SU-DHL-6 (cell line): ENCODE measurements at regions not wholly inside any gene's neighbourhood (a gene's known extent, or its start where the extent isn't known, plus 50 kb on each side); places are given as distances from the start of the nearest gene placed in this dataset.
"Not testable (repeated sequence)": the region's sequence is repeated elsewhere in the genome, so short reads cannot be mapped to it uniquely, and the experiment has no call there.

ENCODE experiments used
- H2AFZ ChIP-seq: fragments of 200-600 bp; sonication (generic); 2 replicates; pipeline ENCODE4 v1.6.1; 2014; ENCODE audit warnings: low read depth, mild to moderate bottlenecking, moderate library complexity, mixed read lengths, antibody characterized with exemption, low read length; ENCODE audit not compliant: severe bottlenecking
- H3F3A ChIP-seq: fragments of 200-600 bp; shearing (Covaris generic); 2 replicates; pipeline ENCODE4 v1.6.0; 2016; ENCODE audit warnings: antibody characterized with exemption, mild to moderate bottlenecking; ENCODE audit not compliant: insufficient read depth
- H3K27ac ChIP-seq: fragments of 200-600 bp; sonication (generic); 2 replicates; pipeline ENCODE4 v1.5.1; 2016; ENCODE audit warnings: low read depth, mild to moderate bottlenecking, low read length, moderate library complexity, mixed read lengths
- H3K27me3 ChIP-seq: fragments of 200-600 bp; sonication (generic), shearing (Covaris generic); 2 replicates; pipeline ENCODE4 v1.6.0; 2014; ENCODE audit warnings: mild to moderate bottlenecking, low read length
- H3K36me3 ChIP-seq: fragments of 200-600 bp; sonication (generic); 2 replicates; pipeline ENCODE4 v1.6.1; 2014; ENCODE audit warnings: mild to moderate bottlenecking, low read length, mixed read lengths
- H3K4me2 ChIP-seq: fragments of 300-600, 200-600 bp; shearing (Covaris generic), sonication (generic); 2 replicates; pipeline ENCODE4 v1.6.0; 2014; ENCODE audit warnings: low read length, low read depth, mild to moderate bottlenecking; ENCODE audit not compliant: poor library complexity, severe bottlenecking
- H3K4me3 ChIP-seq: fragments of 200-600 bp; sonication (generic); 2 replicates; pipeline ENCODE4 v1.5.1; 2014; ENCODE audit warnings: antibody characterized with exemption, low read length, mild to moderate bottlenecking, mixed read lengths; ENCODE audit not compliant: insufficient read depth, poor library complexity, severe bottlenecking
- H3K79me2 ChIP-seq: fragments of 200-600 bp; sonication (generic); 2 replicates; pipeline ENCODE4 v1.6.1; 2014; ENCODE audit warnings: mild to moderate bottlenecking, low read length, moderate library complexity; ENCODE audit not compliant: insufficient read depth
- H3K9ac ChIP-seq: fragments of 200-600 bp; sonication (generic); 2 replicates; pipeline ENCODE4 v1.7.0; 2014; ENCODE audit warnings: mild to moderate bottlenecking, low read length
- H3K9me2 ChIP-seq: fragments of 200-600 bp; sonication (generic); replicated peaks from 2 replicates; pipeline ENCODE4 v1.6.1; 2014; ENCODE audit warnings: low read length; ENCODE audit not compliant: insufficient read depth
- H3K9me3 ChIP-seq: fragments of 200-600 bp; sonication (generic); 2 replicates; pipeline ENCODE4 v1.6.1; 2014; ENCODE audit warnings: low read length, mixed read lengths; ENCODE audit not compliant: insufficient read depth
- H4K20me1 ChIP-seq: fragments of 200-600 bp; sonication (generic); 2 replicates; pipeline ENCODE4 v1.6.1; 2014; ENCODE audit warnings: low read depth, mild to moderate bottlenecking, antibody characterized with exemption, low read length, moderate library complexity, mixed read lengths
- EZH2phosphoT487 ChIP-seq: fragments of 200-600 bp; sonication (generic), shearing (Covaris generic); conservative IDR thresholded peaks from 2 replicates; pipeline ENCODE4 v1.6.1; 2018; ENCODE audit warnings: mild to moderate bottlenecking, antibody characterized with exemption, low read length, moderate library complexity, mixed read lengths
- TF ChIP-seq, protein P1 (sequence below): fragments of 200-600 bp; sonication (generic); IDR thresholded peaks from one replicate; pipeline ENCODE4 v1.5.1; 2017; ENCODE audit warnings: antibody characterized with exemption, mild to moderate bottlenecking, low read length, moderate library complexity; ENCODE audit not compliant: insufficient read depth, poor library complexity, severe bottlenecking

DNA sequence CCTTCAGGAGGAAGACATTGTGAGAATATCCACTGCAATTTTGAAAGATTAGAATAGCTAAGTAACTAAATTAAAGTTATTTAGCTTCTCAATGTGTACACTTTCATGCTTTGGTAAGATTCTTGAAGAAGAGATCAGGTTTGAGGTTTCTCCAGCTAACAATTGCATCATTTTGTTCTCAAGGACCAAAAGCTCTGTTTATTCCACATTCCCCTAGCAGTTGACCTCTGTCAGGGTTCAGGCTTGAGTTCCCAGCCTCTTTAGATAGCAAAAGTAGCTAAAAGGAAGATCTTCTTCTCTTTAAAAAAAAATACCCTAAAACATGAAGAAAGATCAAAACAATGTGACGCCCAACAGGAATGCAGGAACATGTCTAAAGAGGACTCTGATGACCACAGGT is 179.4 kb upstream of the IGFBP3 start:
- Histone ChIP-seq H3K9me3 (no peaks in the 10 kb centered on the region), H3F3A (no peaks in the 10 kb centered on the region), H2AFZ (no peak overlapping the region), H3K27ac (no peak overlapping the region), H3K79me2 (no peaks in the 10 kb centered on the region), H3K9me2 (no peaks in the 10 kb centered on the region), H3K27me3 (no peaks in the 10 kb centered on the region), H4K20me1 (no peaks in the 10 kb centered on the region; the same call in 1 of the 2 replicates), H3K4me2 (no peak overlapping the region), H3K4me3 (no peak overlapping the region), H3K9ac (no peak overlapping the region), H3K36me3 (no peaks in the 10 kb centered on the region)
- TF ChIP-seq, protein P1, sequence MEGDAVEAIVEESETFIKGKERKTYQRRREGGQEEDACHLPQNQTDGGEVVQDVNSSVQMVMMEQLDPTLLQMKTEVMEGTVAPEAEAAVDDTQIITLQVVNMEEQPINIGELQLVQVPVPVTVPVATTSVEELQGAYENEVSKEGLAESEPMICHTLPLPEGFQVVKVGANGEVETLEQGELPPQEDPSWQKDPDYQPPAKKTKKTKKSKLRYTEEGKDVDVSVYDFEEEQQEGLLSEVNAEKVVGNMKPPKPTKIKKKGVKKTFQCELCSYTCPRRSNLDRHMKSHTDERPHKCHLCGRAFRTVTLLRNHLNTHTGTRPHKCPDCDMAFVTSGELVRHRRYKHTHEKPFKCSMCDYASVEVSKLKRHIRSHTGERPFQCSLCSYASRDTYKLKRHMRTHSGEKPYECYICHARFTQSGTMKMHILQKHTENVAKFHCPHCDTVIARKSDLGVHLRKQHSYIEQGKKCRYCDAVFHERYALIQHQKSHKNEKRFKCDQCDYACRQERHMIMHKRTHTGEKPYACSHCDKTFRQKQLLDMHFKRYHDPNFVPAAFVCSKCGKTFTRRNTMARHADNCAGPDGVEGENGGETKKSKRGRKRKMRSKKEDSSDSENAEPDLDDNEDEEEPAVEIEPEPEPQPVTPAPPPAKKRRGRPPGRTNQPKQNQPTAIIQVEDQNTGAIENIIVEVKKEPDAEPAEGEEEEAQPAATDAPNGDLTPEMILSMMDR, result no peak
- TF ChIP-seq EZH2phosphoT487, result no peak

DNA sequence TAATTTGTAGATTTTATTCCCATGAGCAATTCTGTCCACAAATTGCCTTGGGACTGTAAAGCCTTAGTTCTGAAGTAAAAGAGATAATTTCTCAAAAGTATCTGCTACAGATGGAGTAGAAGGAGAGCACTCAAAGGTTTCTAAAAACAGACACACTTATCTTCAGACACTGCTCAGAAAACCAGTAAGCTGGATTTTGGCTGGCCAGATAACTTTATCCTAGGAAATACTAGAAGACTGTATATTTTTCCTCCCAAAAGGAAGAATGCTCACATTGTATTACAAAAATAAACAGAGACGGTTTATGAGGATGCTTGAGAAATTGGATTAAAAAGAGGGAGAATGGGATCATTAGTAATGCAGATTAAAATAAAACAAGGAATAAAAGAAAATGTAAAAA is 178.0 kb upstream of the IGFBP3 start:
- Histone ChIP-seq H2AFZ (no peak overlapping the region), H3K36me3 (no peaks in the 10 kb centered on the region), H3K4me2 (no peak overlapping the region), H4K20me1 (no peaks in the 10 kb centered on the region), H3K4me3 (no peak overlapping the region), H3K79me2 (no peaks in the 10 kb centered on the region), H3K27me3 (no peaks in the 10 kb centered on the region), H3K9me2 (no peaks in the 10 kb centered on the region), H3K27ac (no peak overlapping the region), H3K9me3 (no peaks in the 10 kb centered on the region), H3K9ac (no peak overlapping the region), H3F3A (no peaks in the 10 kb centered on the region)
- TF ChIP-seq EZH2phosphoT487, result no peak
- TF ChIP-seq, protein P1, result no peak

DNA sequence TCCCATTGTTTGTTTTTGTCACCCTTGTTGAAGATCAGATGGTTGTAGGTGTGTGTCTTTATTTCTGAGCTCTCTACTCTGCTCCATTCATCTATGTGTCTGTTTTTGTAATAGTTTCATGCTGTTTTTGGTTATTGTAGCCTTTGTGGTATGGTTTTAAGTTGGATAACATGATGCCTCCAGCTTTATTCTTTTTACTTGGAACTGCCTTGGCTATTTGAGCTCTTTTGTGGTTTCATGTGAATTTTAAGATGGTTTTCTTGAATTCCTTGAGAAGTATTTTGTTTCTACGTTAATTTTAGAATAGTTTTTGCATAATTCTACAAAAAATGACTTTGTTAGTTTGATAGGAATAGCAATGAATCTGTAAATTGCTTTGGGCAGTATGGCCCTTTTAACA is 170.0 kb upstream of the IGFBP3 start:
- H3K4me2 ChIP-seq, result no peak overlapping the region
- H3K9ac ChIP-seq, result no peak overlapping the region
- H3K4me3 ChIP-seq, result no peak overlapping the region
- H3K36me3 ChIP-seq, result no peaks in the 10 kb centered on the region
- no peaks in the 10 kb centered on the region for H3K9me3 ChIP-seq
- no peaks in the 10 kb centered on the region for H3K79me2 ChIP-seq
- no peak for TF ChIP-seq EZH2phosphoT487
- TF ChIP-seq, protein P1, result no peak
- no peak overlapping the region for H3K27ac ChIP-seq
- no peak overlapping the region for H2AFZ ChIP-seq
- no peaks in the 10 kb centered on the region for H4K20me1 ChIP-seq
- H3K9me2 ChIP-seq, result no peaks in the 10 kb centered on the region
- H3F3A ChIP-seq, result no peaks in the 10 kb centered on the region
- no peaks in the 10 kb centered on the region for H3K27me3 ChIP-seq

DNA sequence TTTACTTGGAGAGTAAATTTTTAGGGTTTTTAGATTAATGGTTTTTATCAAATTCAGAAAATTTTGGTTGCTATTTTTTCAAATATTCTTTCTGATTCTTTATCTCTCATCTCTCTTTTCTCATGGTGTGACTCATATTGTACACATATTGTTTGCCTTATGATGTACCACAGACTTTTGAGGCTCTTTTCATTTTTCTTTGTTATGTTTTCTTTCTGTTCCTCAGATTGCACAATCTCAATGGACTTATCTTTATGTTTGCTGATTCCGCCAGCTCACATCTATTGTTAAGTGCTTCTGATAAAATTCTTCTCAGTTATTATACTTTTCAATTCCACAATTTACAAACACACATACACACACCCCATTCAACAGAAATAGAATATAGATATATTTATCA is 168.2 kb upstream of the IGFBP3 start:
- Histone ChIP-seq H3K79me2 (no peaks in the 10 kb centered on the region), H2AFZ (no peak overlapping the region)

DNA sequence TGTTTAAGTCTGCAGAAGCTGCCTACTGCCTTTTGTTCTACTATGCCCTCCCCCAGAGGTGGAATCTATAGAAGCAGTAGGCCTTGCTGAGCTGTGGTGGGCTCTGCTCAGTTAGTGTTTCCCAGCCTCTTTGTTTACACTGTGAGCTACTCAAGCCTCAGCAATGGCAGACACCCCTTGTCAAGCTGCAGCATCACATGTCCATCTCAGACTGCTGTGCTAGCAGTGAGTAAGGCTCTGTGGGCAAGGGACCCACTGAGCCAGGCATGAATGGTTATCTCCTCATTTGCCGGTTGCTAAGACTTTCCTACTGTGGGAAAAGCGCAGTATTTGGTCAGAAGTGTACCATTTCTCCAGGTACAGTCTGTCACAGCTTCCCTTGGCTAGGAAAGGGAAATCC is 167.4 kb upstream of the IGFBP3 start:
- H3K4me3 ChIP-seq, H3K27ac ChIP-seq, H3K79me2 ChIP-seq, H3K4me2 ChIP-seq, H3K9ac ChIP-seq, H3K9me3 ChIP-seq, H3F3A ChIP-seq, H3K27me3 ChIP-seq, H3K36me3 ChIP-seq, H4K20me1 ChIP-seq, H2AFZ ChIP-seq, H3K9me2 ChIP-seq: not testable (repeated sequence)

More for the DNA sequence above, 168.2 kb upstream of the IGFBP3 start:
- no peaks in the 10 kb centered on the region for H3K9me2 ChIP-seq
- no peaks in the 10 kb centered on the region for H3K36me3 ChIP-seq
- H3K27ac ChIP-seq, result no peak overlapping the region
- H3K4me2 ChIP-seq, result no peak overlapping the region
- H3K27me3 ChIP-seq, result no peaks in the 10 kb centered on the region
- no peak overlapping the region for H3K4me3 ChIP-seq
- TF ChIP-seq, protein P1, result no peak
- TF ChIP-seq EZH2phosphoT487, result no peak
- H4K20me1 ChIP-seq, result peaks cover 2% of the 10 kb centered on the region; the same call in 1 of the 2 replicates
- no peaks in the 10 kb centered on the region for H3F3A ChIP-seq
- no peak overlapping the region for H3K9ac ChIP-seq
- H3K9me3 ChIP-seq, result no peaks in the 10 kb centered on the region
